ENCODE measurements at regions not wholly inside any gene's neighbourhood (a gene's known extent, or its start where the extent isn't known, plus 50 kb on each side); places are given as distances from the start of the nearest gene placed in this dataset.

DNA sequence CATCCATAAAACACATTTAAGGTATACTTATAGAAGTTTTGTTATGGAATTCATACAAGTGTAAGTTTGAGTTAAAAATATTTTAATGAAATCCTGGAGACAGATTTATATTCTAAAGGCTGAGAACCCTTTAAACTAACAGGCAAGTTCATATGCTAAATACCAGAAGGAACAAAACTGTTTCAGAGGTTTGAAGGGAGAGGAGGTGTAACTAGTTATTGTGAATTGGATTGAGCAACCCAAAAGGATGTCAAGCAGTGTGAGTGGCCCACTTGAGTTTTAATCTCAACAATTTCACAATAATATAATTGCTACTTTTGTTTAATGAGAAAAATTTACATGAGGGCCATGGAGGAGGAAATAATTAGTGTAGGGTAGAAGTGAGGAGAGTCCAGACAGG, 348.5 kb upstream of the ACTBL2 start (continued):
- TF ChIP-seq GABPA (IDR thresholded peaks at IDR 0.05; ENCODE audit: borderline replicate concordance, insufficient read depth, low read length) = no peak
- no peak for TF ChIP-seq RXRA (IDR thresholded peaks at IDR 0.05; ENCODE audit: insufficient read depth, low read depth, low read length)
- TF ChIP-seq SP2 (IDR thresholded peaks at IDR 0.05; ENCODE audit: low read length) = no peak
- TF ChIP-seq POLR2A (IDR thresholded peaks at IDR 0.05; ENCODE audit: control extremely low read depth in 1 of 2, low read depth in 2 of 2, low read length in 2 of 2) = no peak
- no peak for TF ChIP-seq CBX8 (IDR thresholded peaks at IDR 0.05; ENCODE audit: borderline replicate concordance, low read depth, low read length)
- TF ChIP-seq HDAC2 (IDR thresholded peaks at IDR 0.05; ENCODE audit: borderline replicate concordance in 1 of 2, low read depth in 2 of 2, low read length in 2 of 2) = no peak

All from H1 (cell line).